ENCODE measurements at regions not wholly inside any gene's neighbourhood (a gene's known extent, or its start where the extent isn't known, plus 50 kb on each side); places are given as distances from the start of the nearest gene placed in this dataset.
A peak's percentile ranks its signal among the peaks of the same experiment; 100 is the strongest.
"Not testable (repeated sequence)": the region's sequence is repeated elsewhere in the genome, so short reads cannot be mapped to it uniquely, and the experiment has no call there.

GRCh38 chr1:215007880-215008279 is 74.7 kb upstream of the KCNK2 start:
- TF ChIP-seq CTCF (conservative IDR thresholded peaks at IDR 0.05; ENCODE audit: low read depth, low read length), result no peak
- no peak for DNase-seq (ENCODE audit: low read depth)
- H3K4me3 ChIP-seq (ENCODE audit: low read depth, low read length), result no peak overlapping the region

GRCh38 chr1:215018555-215018954 is 64.0 kb upstream of the KCNK2 start:
- DNase-seq (ENCODE audit: low read depth), result no peak
- TF ChIP-seq CTCF (conservative IDR thresholded peaks at IDR 0.05; ENCODE audit: low read depth, low read length), result no peak
- no peak overlapping the region for H3K4me3 ChIP-seq (ENCODE audit: low read depth, low read length)

GRCh38 chr1:215022204-215022603 is 60.3 kb upstream of the KCNK2 start:
- no peak overlapping the region for H3K4me3 ChIP-seq (ENCODE audit: low read depth, low read length)
- no peak for TF ChIP-seq CTCF (conservative IDR thresholded peaks at IDR 0.05; ENCODE audit: low read depth, low read length)
- DNase-seq (ENCODE audit: low read depth), result no peak

- H3K4me3 ChIP-seq (ENCODE audit: low read depth, low read length), result no peak overlapping the region
- DNase-seq (ENCODE audit: low read depth), result peak; percentile 75
- no peak for TF ChIP-seq CTCF (conservative IDR thresholded peaks at IDR 0.05; ENCODE audit: low read depth, low read length)
Measured at GRCh38 chr1:215022741-215023141, 59.8 kb upstream of the KCNK2 start.

GRCh38 chr1:215023155-215023832 is 59.2 kb upstream of the KCNK2 start:
- DNase-seq (ENCODE audit: low read depth), result peak; percentile 29
- H3K4me3 ChIP-seq (ENCODE audit: low read depth, low read length), result no peak overlapping the region

GRCh38 chr1:215028954-215029353 is 53.6 kb upstream of the KCNK2 start:
- no peak for TF ChIP-seq CTCF (conservative IDR thresholded peaks at IDR 0.05; ENCODE audit: low read depth, low read length)
- no peak overlapping the region for H3K4me3 ChIP-seq (ENCODE audit: low read depth, low read length)
- DNase-seq (ENCODE audit: low read depth), result no peak

More at GRCh38 chr1:215023155-215023832, 59.2 kb upstream of the KCNK2 start:
- TF ChIP-seq CTCF (conservative IDR thresholded peaks at IDR 0.05; ENCODE audit: low read depth, low read length), result no peak

- DNase-seq (ENCODE audit: low read depth); H3K4me3 ChIP-seq (ENCODE audit: low read depth, low read length): not testable (repeated sequence)
Measured at GRCh38 chr1:215030581-215030980, 52.0 kb upstream of the KCNK2 start.

All from choroid plexus epithelial cell (primary cell).